GM12891 (cell line): ENCODE measurements at regions not wholly inside any gene's neighbourhood (a gene's known extent, or its start where the extent isn't known, plus 50 kb on each side); places are given as distances from the start of the nearest gene placed in this dataset.
"Not testable (repeated sequence)": the region's sequence is repeated elsewhere in the genome, so short reads cannot be mapped to it uniquely, and the experiment has no call there.

Experiments used
- DNase-seq: peaks from one replicate; pipeline ENCODE4 v3.0.0; 2011; ENCODE audit warnings: low spot score; ENCODE audit not compliant: insufficient read length
- FAIRE-seq: peaks from 2 replicates; lab custom pipeline; 2011; peaks lifted over from hg19 to GRCh38; lab: Jason Lieb, UNC

GRCh38 chrY:3218134-3218533, 283.0 kb downstream of the ZFY start:
- not testable (repeated sequence) for DNase-seq, FAIRE-seq

- not testable (repeated sequence) for FAIRE-seq, DNase-seq
These were observed 283.4 kb downstream of the ZFY start for GRCh38 chrY:3218559-3218958.

- not testable (repeated sequence) for FAIRE-seq
These were observed 316.0 kb upstream of the TGIF2LY start for GRCh38 chrY:3262911-3263310.

GRCh38 chrY:3288063-3288462, 290.8 kb upstream of the TGIF2LY start:
- FAIRE-seq = peak; percentile 79
- not testable (repeated sequence) for DNase-seq

More at GRCh38 chrY:3262911-3263310, 316.0 kb upstream of the TGIF2LY start:
- not testable (repeated sequence) for DNase-seq

GRCh38 chrY:3297235-3297634, 281.6 kb upstream of the TGIF2LY start:
- not testable (repeated sequence) for FAIRE-seq, DNase-seq

GRCh38 chrY:3319988-3320387, 258.9 kb upstream of the TGIF2LY start:
- not testable (repeated sequence) for DNase-seq, FAIRE-seq

GRCh38 chrY:3367535-3367934, 211.3 kb upstream of the TGIF2LY start:
- not testable (repeated sequence) for DNase-seq, FAIRE-seq

GRCh38 chrY:3368459-3368858, 210.4 kb upstream of the TGIF2LY start:
- DNase-seq = not testable (repeated sequence)
- peak; percentile 84 for FAIRE-seq

- not testable (repeated sequence) for DNase-seq
- peak; percentile 70 for FAIRE-seq
These were observed 187.4 kb upstream of the TGIF2LY start for GRCh38 chrY:3391508-3391907.

- FAIRE-seq, DNase-seq: not testable (repeated sequence)
These were observed 174.6 kb upstream of the TGIF2LY start for GRCh38 chrY:3404241-3404640.

- DNase-seq = not testable (repeated sequence)
These were observed 173.3 kb upstream of the TGIF2LY start for GRCh38 chrY:3405585-3405984.

GRCh38 chrY:3406896-3407452, 171.9 kb upstream of the TGIF2LY start:
- FAIRE-seq = peak; percentile 77
- DNase-seq = not testable (repeated sequence)

More at GRCh38 chrY:3405585-3405984, 173.3 kb upstream of the TGIF2LY start:
- not testable (repeated sequence) for FAIRE-seq

- peak; percentile 47 for FAIRE-seq
- not testable (repeated sequence) for DNase-seq
These were observed 168.5 kb upstream of the TGIF2LY start for GRCh38 chrY:3410322-3410892.
